Fibroblast of pulmonary artery (primary cell): ENCODE measurements at regions not wholly inside any gene's neighbourhood (a gene's known extent, or its start where the extent isn't known, plus 50 kb on each side); places are given as distances from the start of the nearest gene placed in this dataset.

ENCODE experiments used
- DNase-seq: peaks from one replicate; pipeline ENCODE4 v3.0.0-alpha.2; 2010; ENCODE audit warnings: low read depth
- H3K4me3 ChIP-seq: replicated peaks from 2 replicates; pipeline ENCODE4 v1.5.1; 2011; ENCODE audit warnings: low read depth, mild to moderate bottlenecking, control low read depth, low read length, moderate library complexity
- TF ChIP-seq, protein P1 (sequence below): IDR thresholded peaks from 2 replicates; pipeline ENCODE4 v1.5.1; 2011; ENCODE audit warnings: mild to moderate bottlenecking, control low read depth, low read length, inconsistent platforms; ENCODE audit errors: missing control alignments

GRCh38 chr12:91364471-91365184 is 182.0 kb upstream of the DCN start:
- H3K4me3 ChIP-seq = no peak overlapping the region
- DNase-seq = no peak
- TF ChIP-seq, protein P1, sequence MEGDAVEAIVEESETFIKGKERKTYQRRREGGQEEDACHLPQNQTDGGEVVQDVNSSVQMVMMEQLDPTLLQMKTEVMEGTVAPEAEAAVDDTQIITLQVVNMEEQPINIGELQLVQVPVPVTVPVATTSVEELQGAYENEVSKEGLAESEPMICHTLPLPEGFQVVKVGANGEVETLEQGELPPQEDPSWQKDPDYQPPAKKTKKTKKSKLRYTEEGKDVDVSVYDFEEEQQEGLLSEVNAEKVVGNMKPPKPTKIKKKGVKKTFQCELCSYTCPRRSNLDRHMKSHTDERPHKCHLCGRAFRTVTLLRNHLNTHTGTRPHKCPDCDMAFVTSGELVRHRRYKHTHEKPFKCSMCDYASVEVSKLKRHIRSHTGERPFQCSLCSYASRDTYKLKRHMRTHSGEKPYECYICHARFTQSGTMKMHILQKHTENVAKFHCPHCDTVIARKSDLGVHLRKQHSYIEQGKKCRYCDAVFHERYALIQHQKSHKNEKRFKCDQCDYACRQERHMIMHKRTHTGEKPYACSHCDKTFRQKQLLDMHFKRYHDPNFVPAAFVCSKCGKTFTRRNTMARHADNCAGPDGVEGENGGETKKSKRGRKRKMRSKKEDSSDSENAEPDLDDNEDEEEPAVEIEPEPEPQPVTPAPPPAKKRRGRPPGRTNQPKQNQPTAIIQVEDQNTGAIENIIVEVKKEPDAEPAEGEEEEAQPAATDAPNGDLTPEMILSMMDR = no peak

DNA sequence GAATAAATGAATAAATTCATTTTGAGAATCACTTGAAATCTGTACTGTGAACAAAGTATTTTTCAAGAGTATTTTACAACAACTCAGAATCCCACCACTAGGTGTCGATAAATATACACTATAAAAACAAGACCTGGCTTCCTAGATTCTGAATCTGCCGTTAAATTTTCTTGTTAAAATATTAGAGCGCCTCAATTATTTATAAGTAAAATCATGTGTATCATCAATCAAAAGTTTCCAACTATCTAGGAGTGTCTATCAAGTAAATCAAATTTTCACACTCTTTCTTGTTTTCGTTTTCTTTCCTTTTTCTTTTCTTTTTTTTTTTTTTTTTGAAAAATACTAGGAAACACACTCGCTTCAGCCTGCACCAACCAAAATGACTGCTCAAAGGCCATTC is 179.2 kb upstream of the DCN start:
- no peak overlapping the region for H3K4me3 ChIP-seq
- DNase-seq = peak; percentile 75
- TF ChIP-seq, protein P1 = peak; percentile 61

DNA sequence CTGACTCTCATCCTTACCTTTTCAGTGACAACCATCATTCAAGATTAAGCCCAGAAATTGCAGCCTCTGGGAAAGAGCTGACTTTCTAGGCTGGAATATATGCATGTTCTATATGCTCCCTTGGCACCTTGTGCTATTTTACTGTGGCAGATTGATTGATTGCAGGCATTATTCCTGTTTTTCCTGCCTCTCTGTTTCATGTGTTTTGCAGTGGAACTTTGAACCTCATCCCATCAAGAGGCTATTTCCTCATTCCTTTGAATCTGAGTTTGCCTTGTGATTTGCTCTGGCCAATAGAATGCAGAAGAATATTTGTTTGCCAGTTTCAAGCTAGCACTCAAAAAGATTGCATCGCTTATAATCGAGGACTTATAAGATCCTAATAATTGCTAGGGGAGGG is 174.8 kb upstream of the DCN start:
- TF ChIP-seq, protein P1 = no peak
- no peak for DNase-seq
- H3K4me3 ChIP-seq = no peak overlapping the region

DNA sequence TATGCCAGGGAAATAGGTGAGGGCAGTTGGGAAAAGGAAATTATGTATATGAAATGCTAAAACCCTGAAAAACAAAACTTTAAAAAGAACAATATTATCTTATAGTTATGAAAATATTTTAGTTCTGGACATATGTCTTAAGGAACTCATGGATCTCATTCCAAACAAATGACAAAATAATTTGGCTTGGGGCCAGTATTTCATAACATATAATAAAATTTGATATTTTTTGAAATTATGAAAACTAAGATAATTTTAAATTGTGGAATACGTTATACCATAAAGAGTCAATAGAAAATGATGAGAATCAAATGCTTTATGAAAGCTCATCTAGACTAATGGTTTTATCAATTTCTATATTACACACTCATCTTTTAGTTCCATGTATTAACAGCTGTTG is 173.8 kb upstream of the DCN start:
- no peak for DNase-seq
- TF ChIP-seq, protein P1 = no peak
- H3K4me3 ChIP-seq = no peak overlapping the region

DNA sequence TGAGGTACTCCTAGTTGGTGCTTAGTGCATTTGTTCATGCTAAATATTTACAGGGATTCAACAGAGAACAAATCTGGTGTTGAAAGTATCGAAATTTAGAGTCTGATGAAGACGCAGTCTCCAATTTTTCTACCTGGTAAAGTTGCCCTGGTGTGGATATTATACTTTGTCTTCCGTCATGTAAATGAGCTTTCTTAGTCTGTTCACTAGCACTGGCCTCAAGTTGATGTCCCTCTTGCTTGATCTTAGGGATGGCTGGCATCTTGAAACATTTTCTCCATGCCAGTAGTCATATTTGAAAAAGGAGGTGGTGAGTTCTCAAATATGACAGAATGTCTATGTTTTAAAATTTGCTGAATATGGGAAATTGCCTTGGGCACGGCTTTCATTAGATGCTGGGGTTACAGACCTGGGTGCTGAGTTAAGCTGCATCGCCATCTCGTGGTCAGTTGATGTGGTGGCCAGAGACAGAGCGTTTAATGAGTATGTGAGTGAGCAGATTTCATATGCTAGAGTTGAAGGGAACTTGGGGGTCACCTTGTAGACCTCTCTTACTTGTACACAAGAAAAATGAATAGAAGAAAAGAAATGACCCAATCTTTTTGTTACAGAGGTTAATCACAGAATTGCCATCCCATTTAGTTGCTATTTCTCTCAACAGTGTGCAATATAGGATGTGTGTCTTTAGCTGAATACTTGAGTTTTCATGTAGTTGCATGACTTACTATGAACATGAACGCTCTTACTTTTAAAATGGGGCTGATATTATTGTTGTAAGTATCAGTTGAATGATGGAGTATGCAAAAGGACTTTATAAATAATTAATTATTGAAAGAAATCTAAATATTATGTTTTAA is 172.8 kb upstream of the DCN start:
- TF ChIP-seq, protein P1 = peak; percentile 97
- DNase-seq = peak; percentile 88
- H3K4me3 ChIP-seq = no peak overlapping the region

DNA sequence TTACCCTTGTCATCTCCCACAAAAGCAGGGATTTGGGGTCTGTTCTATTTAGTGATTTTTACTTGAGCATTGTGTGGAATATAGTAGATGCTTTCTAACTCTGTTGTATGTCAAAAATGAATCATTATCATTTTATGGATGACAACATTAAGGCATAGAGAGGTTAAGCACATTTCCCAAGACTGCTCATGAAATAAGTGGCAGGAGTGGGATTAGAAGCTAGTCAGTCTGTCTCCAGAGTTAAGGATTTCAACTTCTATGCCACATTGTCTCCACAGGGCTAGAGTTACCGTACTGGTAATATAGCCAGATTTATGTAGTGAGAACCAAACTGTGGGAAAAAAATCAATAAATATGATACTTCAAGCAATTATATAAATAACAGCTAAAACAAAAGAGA is 170.6 kb upstream of the DCN start:
- no peak overlapping the region for H3K4me3 ChIP-seq
- no peak for DNase-seq
- TF ChIP-seq, protein P1 = no peak
